C4-2B (cell line): ENCODE measurements at regions not wholly inside any gene's neighbourhood (a gene's known extent, or its start where the extent isn't known, plus 50 kb on each side); places are given as distances from the start of the nearest gene placed in this dataset.

Source experiments
- H3K27ac ChIP-seq: fragments of 450-650 bp; 2 replicates; pipeline ENCODE4 v1.5.1; 2017
- CTCF ChIP-seq: fragments of 450-650 bp; conservative IDR thresholded peaks from 2 replicates; pipeline ENCODE4 v1.5.1; 2017; ENCODE audit warnings: mild to moderate bottlenecking
- ZFX ChIP-seq: fragments of 450-650 bp; IDR thresholded peaks from 2 replicates; pipeline ENCODE4 v1.6.1; 2017

- TF ChIP-seq ZFX (no peak), CTCF (no peak)
- H3K27ac ChIP-seq = no peak overlapping the region
Measured at GRCh38 chr10:118907051-118907450, 122.5 kb upstream of the NANOS1 start.

GRCh38 chr10:118908557-118909256 lies 120.8 kb upstream of the NANOS1 start:
- H3K27ac ChIP-seq = no peak overlapping the region

DNA sequence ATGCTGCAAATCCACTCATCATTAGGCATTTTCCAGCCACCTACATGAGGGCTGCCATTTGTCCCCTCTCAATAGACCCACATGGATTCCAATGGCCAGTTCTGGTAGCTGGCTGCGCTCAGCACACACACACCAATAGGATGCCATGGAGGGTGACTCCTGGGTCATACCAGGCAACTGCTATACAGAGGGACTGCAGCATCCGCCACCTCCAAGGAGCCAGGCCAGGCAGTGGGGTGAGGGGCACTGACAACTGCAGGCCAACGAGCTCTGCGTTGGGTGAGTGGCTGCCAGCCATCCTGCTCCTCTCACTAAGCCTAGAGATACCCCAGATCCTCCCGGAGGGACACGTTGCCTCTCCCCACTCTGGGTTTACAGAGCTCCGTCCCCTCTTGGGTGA lies 118.8 kb upstream of the NANOS1 start:
- no peak for TF ChIP-seq ZFX
- no peak for TF ChIP-seq CTCF
- no peak overlapping the region for H3K27ac ChIP-seq

More at GRCh38 chr10:118908557-118909256, 120.8 kb upstream of the NANOS1 start:
- TF ChIP-seq ZFX = no peak
- TF ChIP-seq CTCF = no peak

- no peak overlapping the region for H3K27ac ChIP-seq
- TF ChIP-seq ZFX (no peak), CTCF (no peak)
Measured at GRCh38 chr10:118911363-118911762, 118.2 kb upstream of the NANOS1 start.

DNA sequence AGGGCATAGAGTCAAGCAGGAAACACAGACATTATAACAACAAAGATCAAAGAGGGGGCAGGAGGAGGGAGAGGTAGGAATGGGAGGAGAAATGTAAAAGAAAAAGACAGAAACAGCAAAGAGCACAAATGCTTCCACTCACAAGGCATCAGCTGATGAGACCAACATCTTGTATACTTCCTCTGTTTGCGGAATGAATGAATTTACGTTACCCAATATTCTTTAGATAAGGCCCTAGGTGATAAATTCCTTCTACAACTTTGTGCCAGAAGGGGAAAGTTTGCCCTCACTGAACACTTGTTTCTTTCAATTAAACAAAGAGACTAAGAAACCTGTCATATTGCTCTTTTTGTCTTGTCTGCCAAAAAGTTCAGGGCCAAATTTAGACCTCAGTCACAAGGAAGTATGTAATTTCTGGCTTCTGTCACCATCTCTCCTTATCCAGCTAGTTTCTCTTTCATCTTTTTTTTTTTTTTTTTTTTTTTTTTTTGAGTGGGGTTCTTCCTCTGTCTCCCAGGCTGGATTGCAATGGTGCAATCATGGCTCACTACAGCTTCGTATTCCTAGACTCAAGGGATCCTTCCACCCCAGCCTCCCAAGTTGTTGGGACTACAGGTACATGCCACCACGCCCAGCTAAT lies 116.4 kb upstream of the NANOS1 start:
- TF ChIP-seq CTCF = no peak
- TF ChIP-seq ZFX = no peak
- H3K27ac ChIP-seq = no peak overlapping the region

GRCh38 chr10:118913825-118914224 lies 115.7 kb upstream of the NANOS1 start:
- TF ChIP-seq ZFX (no peak), CTCF (no peak)
- H3K27ac ChIP-seq = no peak overlapping the region

GRCh38 chr10:118914629-118915028 lies 114.9 kb upstream of the NANOS1 start:
- TF ChIP-seq CTCF (no peak), ZFX (no peak)

More at GRCh38 chr10:118914629-118915028, 114.9 kb upstream of the NANOS1 start:
- H3K27ac ChIP-seq = no peak overlapping the region
